Endothelial cell of umbilical vein (primary cell): ENCODE measurements at regions not wholly inside any gene's neighbourhood (a gene's known extent, or its start where the extent isn't known, plus 50 kb on each side); places are given as distances from the start of the nearest gene placed in this dataset.
"Not testable (repeated sequence)": the region's sequence is repeated elsewhere in the genome, so short reads cannot be mapped to it uniquely, and the experiment has no call there.

Experiments
- BruUV-seq: library from RNA; stranded (reverse); fragments of 400-500 nt; replicated peaks from 2 replicates; lab custom pipeline; 2021; lab: Mats Ljungman, UMichigan
- CTCF ChIA-PET: fragments of 300-600, 350-600 bp; sonication (Branson Sonifier 250); formaldehyde crosslinking; loops from one replicate; lab custom pipeline; 2021; ENCODE audit warnings: antibody characterized with exemption, inconsistent platforms; lab: Charles Lee
- POLR2A ChIA-PET: fragments of 300-600, 350-600 bp; sonication (Branson Sonifier 250); formaldehyde crosslinking; loops from one replicate; lab custom pipeline; 2021; ENCODE audit warnings: antibody characterized with exemption, inconsistent platforms; lab: Charles Lee
- DNase-seq: peaks from one replicate; pipeline ENCODE4 v3.0.0-alpha.2; 2011; ENCODE audit warnings: low read depth, low spot score
- FAIRE-seq: peaks from 2 replicates; lab custom pipeline; 2011; peaks lifted over from hg19 to GRCh38; lab: Jason Lieb, UNC
- H2AFZ ChIP-seq: 2 replicates; pipeline ENCODE4 v1.6.0; 2012; ENCODE audit warnings: low read depth, low read length, control low read depth, inconsistent platforms
- H3K27ac ChIP-seq: 2 replicates; pipeline ENCODE4 v1.5.1; 2011; ENCODE audit warnings: low read depth, mild to moderate bottlenecking, control low read depth, low read length, moderate library complexity; ENCODE audit not compliant: insufficient read depth
- H3K27me3 ChIP-seq, 2 experiments: 2 replicates each; pipeline versions ENCODE4 v1.6.0 to v1.6.1; 2011; ENCODE audit warnings: low read length in 2 of 2, mixed read lengths in 1 of 2; ENCODE audit not compliant: control insufficient read depth in 2 of 2, insufficient read depth in 2 of 2
- H3K36me3 ChIP-seq, 2 experiments: 2 replicates in 1 of 2; 3 replicates in 1 of 2; pipeline ENCODE4 v1.5.1; 2011; ENCODE audit warnings: low read length in 2 of 2, mild to moderate bottlenecking in 1 of 2, moderate library complexity in 1 of 2; ENCODE audit not compliant: control insufficient read depth in 2 of 2, insufficient read depth in 2 of 2; ENCODE audit errors: extremely low read depth in 1 of 2
- H3K4me1 ChIP-seq: 3 replicates; pipeline ENCODE4 v1.5.1; 2011; ENCODE audit warnings: mild to moderate bottlenecking, low read length; ENCODE audit not compliant: control insufficient read depth, insufficient read depth; ENCODE audit errors: extremely low read depth
- H3K4me2 ChIP-seq: 2 replicates; pipeline ENCODE4 v1.6.1; 2011; ENCODE audit warnings: low read length, control low read depth, mixed read lengths; ENCODE audit not compliant: insufficient read depth
- H3K4me3 ChIP-seq, 3 experiments: fragments of 200-600 bp in 1 of 3; sonication (generic), shearing (Covaris generic) in 1 of 3; replicated peaks in 1 of 3; 2 replicates each; pipeline ENCODE4 v1.5.1; 2011 to 2016; ENCODE audit warnings: control low read depth in 3 of 3, low read length in 3 of 3, mild to moderate bottlenecking in 2 of 3, inconsistent platforms in 1 of 3, low read depth in 1 of 3, moderate library complexity in 1 of 3; ENCODE audit not compliant: insufficient read depth in 1 of 3
- H3K79me2 ChIP-seq: 2 replicates; pipeline ENCODE4 v1.6.0; 2012; ENCODE audit warnings: low read length, inconsistent platforms; ENCODE audit not compliant: control insufficient read depth, insufficient read depth
- H3K9ac ChIP-seq: replicated peaks from 2 replicates; pipeline ENCODE3; 2011; ENCODE audit warnings: low read length, control low read depth; ENCODE audit not compliant: insufficient read depth; ENCODE audit errors: extremely low read depth
- H3K9me1 ChIP-seq: replicated peaks from 3 replicates; pipeline ENCODE4 v1.6.0; 2011; ENCODE audit warnings: mild to moderate bottlenecking, low read length; ENCODE audit not compliant: control insufficient read depth, insufficient read depth; ENCODE audit errors: extremely low read depth
- H3K9me3 ChIP-seq: replicated peaks from 2 replicates; pipeline ENCODE4 v1.5.1; 2012; ENCODE audit warnings: low read length, inconsistent platforms; ENCODE audit not compliant: control insufficient read depth, insufficient read depth
- H4K20me1 ChIP-seq: replicated peaks from 2 replicates; pipeline ENCODE3; 2011; ENCODE audit warnings: mild to moderate bottlenecking, low read length; ENCODE audit not compliant: control insufficient read depth, insufficient read depth; ENCODE audit errors: extremely low read depth
- EZH2 ChIP-seq: IDR thresholded peaks from 2 replicates; pipeline ENCODE4 v1.6.1; 2012; ENCODE audit warnings: borderline replicate concordance, low read depth, mild to moderate bottlenecking, moderate library complexity, low read length, inconsistent platforms; ENCODE audit not compliant: severe bottlenecking
- FOS ChIP-seq: IDR thresholded peaks from 2 replicates; pipeline ENCODE4 v1.6.1; 2011; ENCODE audit warnings: mild to moderate bottlenecking, low read length, moderate library complexity, borderline replicate concordance; ENCODE audit not compliant: insufficient read depth
- GATA2 ChIP-seq: IDR thresholded peaks from 2 replicates; pipeline ENCODE4 v1.7.0; 2011; ENCODE audit warnings: low read depth, mild to moderate bottlenecking, moderate library complexity, mixed read lengths, low read length; ENCODE audit not compliant: insufficient read length, insufficient read depth
- JUN ChIP-seq: IDR thresholded peaks from 2 replicates; pipeline ENCODE4 v1.6.1; 2011; ENCODE audit warnings: borderline replicate concordance, low read depth; ENCODE audit not compliant: insufficient read length, insufficient read depth
- MAX ChIP-seq: IDR thresholded peaks from 2 replicates; pipeline ENCODE4 v1.6.1; 2011; ENCODE audit not compliant: insufficient read depth, insufficient read length
- MYC ChIP-seq: IDR thresholded peaks from one replicate; pipeline ENCODE4 v1.6.1; 2011; ENCODE audit warnings: mild to moderate bottlenecking, low read depth, low read length
- POLR2A ChIP-seq: IDR thresholded peaks from 2 replicates; pipeline ENCODE4 v1.6.1; 2012; ENCODE audit warnings: low read depth, mild to moderate bottlenecking, control low read depth, low read length
- POLR2AphosphoS5 ChIP-seq: IDR thresholded peaks from 2 replicates; pipeline ENCODE4 v1.6.1; 2012; ENCODE audit warnings: low read depth, mild to moderate bottlenecking, control low read depth, low read length, moderate library complexity; ENCODE audit not compliant: insufficient read depth
- dilution Hi-C: fragments of 300-500 bp; cut with MboI; formaldehyde crosslinking; loops from one replicate; pipeline ENCODE4 v1.15.0; 2019; ENCODE audit warnings: low sequenced_read_pairs; ENCODE audit not compliant: extremely low pct_ligation_motif_present
- intact Hi-C: fragments of 100-400 bp; cut with micrococcal nuclease; formaldehyde crosslinking; loops from one replicate; pipeline ENCODE4 v1.10.0; 2022
- TF ChIP-seq, protein P1 (sequence below), 2 donors: IDR thresholded peaks; 1 replicate in 1 of 2; 2 replicates in 1 of 2; pipeline ENCODE4 v1.5.1; 2011; ENCODE audit warnings: low read length in 2 of 2, mild to moderate bottlenecking in 2 of 2, moderate library complexity in 2 of 2, control low read depth in 1 of 2, inconsistent platforms in 1 of 2, low read depth in 1 of 2; ENCODE audit not compliant: insufficient read depth in 1 of 2; ENCODE audit errors: extremely low read depth in 1 of 2

GRCh38 chrY:11643549-11643948, 1057.5 kb upstream of the USP9Y start:
- H3K4me2 ChIP-seq, H4K20me1 ChIP-seq, H3K27ac ChIP-seq, H3K27me3 ChIP-seq, POLR2A ChIA-PET, H2AFZ ChIP-seq, H3K36me3 ChIP-seq, DNase-seq, H3K9ac ChIP-seq, H3K9me3 ChIP-seq, CTCF ChIA-PET, H3K4me1 ChIP-seq, BruUV-seq, dilution Hi-C loops, H3K9me1 ChIP-seq, intact Hi-C loops, H3K79me2 ChIP-seq, FAIRE-seq, H3K4me3 ChIP-seq: not testable (repeated sequence)

DNA sequence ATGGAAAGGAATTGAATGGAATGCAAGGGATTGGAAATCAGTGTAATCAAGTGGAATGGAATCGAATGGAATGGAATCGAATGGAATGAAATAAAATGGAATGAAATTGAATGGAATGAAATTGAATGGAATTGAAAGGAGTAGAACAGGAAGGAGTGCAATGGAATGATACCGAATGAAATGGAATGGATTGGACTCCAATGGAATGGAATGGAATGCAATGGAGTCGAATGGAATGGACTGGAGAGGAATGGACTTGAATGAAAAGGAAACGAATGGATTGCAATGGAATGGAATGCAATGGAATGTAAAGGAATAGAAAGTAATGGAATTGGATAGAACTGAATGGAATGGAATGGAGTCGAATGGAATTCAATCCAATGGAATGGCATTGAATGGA, 1032.8 kb upstream of the USP9Y start:
- dilution Hi-C loops (no loop called here), intact Hi-C loops (no loop called here)
- Histone ChIP-seq H3K27ac (no peak overlapping the region), H4K20me1 (no peaks in the 10 kb centered on the region), H3K9ac (no peak overlapping the region), H3K27me3 (no peaks in the 10 kb centered on the region), H3K36me3 (no peaks in the 10 kb centered on the region), H3K9me1 (no peaks in the 10 kb centered on the region), H3K4me1 (no peaks in the 10 kb centered on the region), H3K4me2 (no peak overlapping the region), H2AFZ (no peak overlapping the region), H3K9me3 (peaks cover 3% of the 10 kb centered on the region), H3K4me3 (no peak overlapping the region), H3K79me2 (no peaks in the 10 kb centered on the region)
- TF ChIP-seq MAX (no peak), POLR2A (no peak), MYC (no peak), EZH2 (no peak), FOS (no peak), POLR2AphosphoS5 (no peak), GATA2 (no peak), JUN (no peak)
- TF ChIP-seq, protein P1, sequence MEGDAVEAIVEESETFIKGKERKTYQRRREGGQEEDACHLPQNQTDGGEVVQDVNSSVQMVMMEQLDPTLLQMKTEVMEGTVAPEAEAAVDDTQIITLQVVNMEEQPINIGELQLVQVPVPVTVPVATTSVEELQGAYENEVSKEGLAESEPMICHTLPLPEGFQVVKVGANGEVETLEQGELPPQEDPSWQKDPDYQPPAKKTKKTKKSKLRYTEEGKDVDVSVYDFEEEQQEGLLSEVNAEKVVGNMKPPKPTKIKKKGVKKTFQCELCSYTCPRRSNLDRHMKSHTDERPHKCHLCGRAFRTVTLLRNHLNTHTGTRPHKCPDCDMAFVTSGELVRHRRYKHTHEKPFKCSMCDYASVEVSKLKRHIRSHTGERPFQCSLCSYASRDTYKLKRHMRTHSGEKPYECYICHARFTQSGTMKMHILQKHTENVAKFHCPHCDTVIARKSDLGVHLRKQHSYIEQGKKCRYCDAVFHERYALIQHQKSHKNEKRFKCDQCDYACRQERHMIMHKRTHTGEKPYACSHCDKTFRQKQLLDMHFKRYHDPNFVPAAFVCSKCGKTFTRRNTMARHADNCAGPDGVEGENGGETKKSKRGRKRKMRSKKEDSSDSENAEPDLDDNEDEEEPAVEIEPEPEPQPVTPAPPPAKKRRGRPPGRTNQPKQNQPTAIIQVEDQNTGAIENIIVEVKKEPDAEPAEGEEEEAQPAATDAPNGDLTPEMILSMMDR (IDR thresholded peaks at IDR 0.05; ENCODE audit: extremely low read depth in 1 of 2, insufficient read depth in 1 of 2, low read depth in 1 of 2, low read length in 2 of 2): no peak
- FAIRE-seq: no peak
- DNase-seq: peak; percentile 61
- ChIA-PET POLR2A (no interaction called here), CTCF (no interaction called here)
- no TSS peak for BruUV-seq
